ENCODE measurements at regions not wholly inside any gene's neighbourhood (a gene's known extent, or its start where the extent isn't known, plus 50 kb on each side); places are given as distances from the start of the nearest gene placed in this dataset.

DNA sequence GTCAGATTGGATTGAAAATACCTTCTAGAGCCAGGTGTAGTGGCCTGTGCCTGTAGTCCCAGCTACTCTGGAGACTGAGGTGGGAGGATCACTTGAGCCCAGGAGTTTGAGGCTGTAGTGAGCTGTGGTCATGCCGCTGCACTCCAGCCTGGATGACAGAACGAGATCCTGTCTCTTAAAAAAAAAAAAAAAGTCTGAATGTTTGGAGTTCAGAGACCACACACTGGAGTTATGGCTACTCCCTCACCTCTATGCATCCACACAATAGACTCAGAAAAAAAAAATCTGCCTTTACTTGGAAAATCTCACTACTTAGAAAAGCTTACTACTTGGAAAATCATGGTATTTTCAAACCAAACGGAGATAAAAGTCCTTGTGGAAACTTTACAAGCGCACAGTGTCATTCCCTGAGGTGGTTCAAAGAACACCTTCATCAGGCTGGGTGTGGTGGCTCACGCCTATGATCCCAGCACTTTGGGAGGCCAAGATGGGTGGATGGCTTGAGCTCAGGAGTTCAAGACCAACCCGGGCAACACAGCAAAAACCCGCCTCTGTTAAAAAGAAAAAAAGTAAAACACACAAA, 63.9 kb upstream of the PICALM start:
- no peak for DNase-seq (ENCODE audit: low read depth)
- in situ Hi-C loops (cut with HindIII; ENCODE audit: low pct_unique_long_range_greater_than_20kb, low sequenced_read_pairs): no loop called here

DNA sequence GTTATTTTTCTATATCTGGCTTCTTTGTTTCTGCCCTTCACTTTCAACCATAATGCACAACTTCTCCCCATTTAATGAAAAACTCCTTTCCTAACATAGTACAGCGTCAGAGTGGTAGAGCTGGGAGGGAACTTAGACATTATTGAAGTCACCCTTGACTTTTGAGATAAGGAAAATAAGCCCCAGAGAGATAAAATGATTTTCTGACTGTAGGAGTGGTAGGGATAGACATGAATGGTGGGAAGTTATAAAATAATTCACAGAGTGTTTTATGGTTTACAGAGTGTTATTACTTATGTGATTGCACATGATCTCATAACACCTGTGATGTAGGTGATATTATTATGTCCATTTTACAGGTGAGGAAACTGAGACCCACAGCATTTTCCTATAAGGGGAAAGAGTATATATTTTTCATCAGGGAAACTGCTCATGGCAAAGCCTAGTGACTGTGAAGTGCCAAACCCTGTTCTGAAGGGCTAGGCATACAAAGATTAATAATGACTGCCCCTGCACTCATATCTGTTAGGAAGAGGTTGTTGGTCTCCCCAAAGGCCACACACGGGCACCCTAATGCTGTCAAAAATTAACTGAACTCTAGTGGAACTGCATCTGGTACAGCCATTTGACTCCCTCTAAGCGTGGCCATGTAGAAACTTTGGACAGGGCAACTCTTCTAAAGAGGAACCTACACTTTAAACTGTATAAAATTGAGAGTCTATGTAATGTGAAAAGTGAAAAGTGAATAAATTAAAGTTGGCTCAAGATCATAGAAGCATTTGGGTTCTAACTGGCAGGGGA, 61.1 kb upstream of the PICALM start:
- in situ Hi-C loops (cut with HindIII; ENCODE audit: low pct_unique_long_range_greater_than_20kb, low sequenced_read_pairs): no loop called here
- DNase-seq (ENCODE audit: low read depth): no peak

DNA sequence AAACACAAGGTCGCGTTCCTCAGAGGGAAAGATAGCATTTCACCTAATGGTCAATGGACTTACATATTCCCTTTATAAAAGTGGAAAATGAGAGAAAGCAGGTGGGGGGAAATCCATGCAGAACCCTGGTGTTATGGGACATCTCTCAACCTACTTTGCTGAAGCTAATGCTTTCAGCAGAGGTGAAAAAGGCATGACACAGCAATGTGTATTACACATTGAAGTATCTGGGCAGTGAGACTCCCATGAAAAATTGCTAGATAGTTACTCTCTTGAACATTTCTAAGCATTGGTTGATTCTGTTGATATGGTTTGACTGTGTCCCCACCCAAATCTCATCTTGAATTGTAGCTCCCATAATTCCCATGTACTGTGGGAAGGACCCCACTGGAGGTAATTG, 60.0 kb upstream of the PICALM start:
- in situ Hi-C loops (cut with HindIII; ENCODE audit: low pct_unique_long_range_greater_than_20kb, low sequenced_read_pairs): no loop called here

DNA sequence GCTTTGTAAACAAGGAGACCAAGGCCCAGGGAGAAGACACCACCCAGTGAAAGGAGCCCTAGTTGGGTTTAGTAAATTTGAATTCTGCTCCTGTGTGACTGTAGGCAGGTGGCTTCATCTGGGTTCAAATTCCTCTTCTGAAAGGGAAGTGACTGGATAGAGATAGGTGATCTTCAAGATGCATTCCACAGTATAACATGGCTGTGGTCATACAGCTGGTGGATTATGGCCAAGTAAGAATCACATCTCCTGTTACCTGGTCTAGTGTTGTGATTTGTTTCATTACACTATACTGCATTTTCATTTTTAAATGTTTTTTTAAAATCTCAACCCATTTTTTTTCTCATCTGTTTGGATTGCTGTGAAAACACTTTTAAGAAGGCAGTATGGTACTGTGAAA, 58.0 kb upstream of the PICALM start:
- in situ Hi-C loops (cut with HindIII; ENCODE audit: low pct_unique_long_range_greater_than_20kb, low sequenced_read_pairs): no loop called here
- DNase-seq (ENCODE audit: low read depth): no peak

More for the DNA sequence above, 60.0 kb upstream of the PICALM start:
- DNase-seq (ENCODE audit: low read depth): no peak

DNA sequence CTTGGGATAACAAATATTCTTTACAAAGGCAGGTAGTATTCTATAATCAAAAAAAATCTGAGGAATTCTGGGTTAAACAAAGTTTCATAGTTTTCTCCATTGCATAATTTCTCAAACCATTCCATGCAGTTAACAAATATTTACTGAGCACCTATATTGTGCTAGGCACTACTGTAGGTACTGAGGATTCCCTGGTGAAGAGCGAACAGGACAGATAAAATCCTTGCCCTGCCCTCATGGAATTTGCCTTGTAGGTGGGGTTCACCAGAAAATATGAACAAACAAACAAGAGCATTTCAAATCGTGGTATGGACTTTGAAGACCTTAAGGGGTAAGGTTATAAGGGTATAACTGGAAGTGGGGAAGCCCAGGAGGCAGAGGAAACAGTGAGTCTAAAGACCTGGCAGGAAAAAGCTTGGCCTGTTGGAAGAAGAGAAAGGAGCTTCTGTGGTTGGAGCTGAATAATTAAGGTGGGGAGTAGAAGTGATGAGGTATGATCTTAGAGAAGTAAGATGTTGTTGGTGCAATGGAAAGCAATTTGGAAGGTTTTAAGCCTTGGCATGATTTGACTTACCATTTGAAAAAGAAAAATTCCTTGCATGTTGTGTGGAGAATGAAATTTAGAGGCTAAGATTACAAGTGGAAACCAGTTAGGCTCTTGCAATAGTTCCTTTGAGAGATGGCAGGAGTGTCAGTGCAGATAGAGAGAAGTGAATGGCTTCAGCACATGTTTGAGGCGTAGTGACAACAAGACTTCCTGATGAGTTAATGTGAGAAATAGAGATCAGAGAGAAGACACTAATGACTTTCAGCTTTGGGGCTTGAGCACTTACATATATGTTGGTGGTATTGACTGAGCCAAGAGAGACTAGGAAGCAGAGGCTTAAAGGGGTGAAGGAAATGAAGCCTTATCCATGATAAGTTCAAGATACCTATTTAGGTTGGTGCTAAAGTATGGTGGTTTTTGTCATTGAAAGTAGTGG, 55.7 kb upstream of the PICALM start:
- no peak for DNase-seq (ENCODE audit: low read depth)
- in situ Hi-C loops (cut with HindIII; ENCODE audit: low pct_unique_long_range_greater_than_20kb, low sequenced_read_pairs): no loop called here

DNA sequence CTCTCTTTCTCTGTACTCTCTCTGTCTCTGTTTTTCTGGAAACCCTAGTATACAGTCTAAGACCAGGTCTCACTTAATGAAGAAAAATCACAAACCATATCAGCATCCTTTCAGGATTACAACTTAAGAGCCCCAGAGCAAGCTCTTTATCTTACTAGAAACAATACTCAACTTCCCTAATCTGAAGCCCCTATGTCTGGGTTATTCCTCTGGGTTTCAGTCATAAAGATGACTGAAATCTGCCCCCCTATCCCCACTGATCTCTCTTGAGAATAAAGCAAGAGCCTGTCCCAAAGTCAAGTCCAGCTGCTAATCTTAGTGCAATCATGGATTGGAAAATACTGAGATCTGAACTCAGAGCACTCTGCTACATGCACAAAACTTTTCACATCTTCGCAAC, 53.9 kb upstream of the PICALM start:
- in situ Hi-C loops (cut with HindIII; ENCODE audit: low pct_unique_long_range_greater_than_20kb, low sequenced_read_pairs): no loop called here
- no peak for DNase-seq (ENCODE audit: low read depth)

DNA sequence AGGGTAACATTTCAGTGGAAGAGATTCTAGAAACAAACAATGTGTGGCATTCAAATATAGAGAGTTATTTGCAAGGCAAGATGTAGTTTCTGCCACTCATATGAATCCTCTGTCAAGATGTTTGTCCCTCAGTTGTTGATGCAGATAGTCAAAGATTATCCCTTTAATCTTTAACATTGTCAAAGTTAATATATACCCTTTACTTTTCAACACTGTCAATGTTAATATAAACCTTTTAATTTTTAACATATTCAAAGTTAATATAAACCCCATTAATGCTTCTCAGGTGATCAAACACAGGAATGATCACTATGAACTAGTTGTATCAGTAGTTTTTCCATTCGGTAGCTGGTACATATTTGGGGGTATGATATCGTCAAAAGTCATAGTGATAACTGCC, 51.9 kb upstream of the PICALM start:
- DNase-seq (ENCODE audit: low read depth): peak; percentile 60
- in situ Hi-C loops (cut with HindIII; ENCODE audit: low pct_unique_long_range_greater_than_20kb, low sequenced_read_pairs): no loop called here

DNA sequence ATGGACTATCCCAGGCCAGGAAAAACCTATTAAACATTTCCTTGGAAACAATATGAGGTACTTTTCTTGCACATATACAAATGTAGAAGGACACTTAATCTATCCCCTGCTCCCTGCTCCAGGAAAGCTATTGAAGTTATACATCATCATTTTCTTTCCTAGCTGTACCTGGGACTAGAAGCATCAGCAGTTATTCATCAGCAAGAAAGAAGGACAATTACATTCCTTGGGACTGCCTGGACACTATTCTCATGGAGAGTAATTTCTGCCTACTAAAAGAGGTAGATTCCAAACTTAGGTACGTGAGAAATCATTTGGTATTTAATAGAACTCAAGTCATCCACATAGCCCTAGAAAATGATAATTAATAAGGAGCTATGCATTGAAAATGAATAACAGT, 51.0 kb upstream of the PICALM start:
- in situ Hi-C loops (cut with HindIII; ENCODE audit: low pct_unique_long_range_greater_than_20kb, low sequenced_read_pairs): no loop called here
- no peak for DNase-seq (ENCODE audit: low read depth)

DNA sequence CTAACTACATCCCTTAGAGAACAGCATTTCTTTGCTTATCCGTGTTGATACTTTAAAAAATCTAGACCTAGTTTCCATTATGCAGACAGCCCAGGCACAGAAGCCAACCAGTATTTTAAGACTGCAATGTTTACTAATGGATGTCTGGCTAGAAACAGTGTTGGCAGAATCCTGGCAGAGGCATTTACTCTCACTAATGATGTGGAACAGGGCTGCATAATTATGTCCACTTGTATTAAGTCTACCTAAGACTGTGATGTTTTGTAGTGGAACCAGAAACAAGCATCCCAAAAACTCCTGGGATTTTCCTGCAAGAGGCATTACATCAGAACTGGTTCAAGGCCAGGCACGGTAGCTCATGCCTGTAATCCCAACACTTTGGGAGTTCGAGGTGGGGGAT, 50.2 kb upstream of the PICALM start:
- in situ Hi-C loops (cut with HindIII; ENCODE audit: low pct_unique_long_range_greater_than_20kb, low sequenced_read_pairs): no loop called here
- DNase-seq (ENCODE audit: low read depth): peak; percentile 60

Data from Caki2 (cell line).